ENCODE measurements at regions not wholly inside any gene's neighbourhood (a gene's known extent, or its start where the extent isn't known, plus 50 kb on each side); places are given as distances from the start of the nearest gene placed in this dataset.

- in situ Hi-C loops (cut with MboI; ENCODE audit: low pct_unique_long_range_greater_than_20kb, low sequenced_read_pairs, unreplicated experiment): no loop called here
- DNase-seq (ENCODE audit: low spot score): no peak
- no peak for TF ChIP-seq CTCF (IDR thresholded peaks at IDR 0.05; ENCODE audit: extremely low read depth, insufficient read depth, missing control alignments)
These were observed 108.8 kb downstream of the CPZ start for GRCh38 chr4:8701126-8702019.

GRCh38 chr4:8700531-8700930 is 108.0 kb downstream of the CPZ start:
- in situ Hi-C loops (cut with MboI; ENCODE audit: low pct_unique_long_range_greater_than_20kb, low sequenced_read_pairs, unreplicated experiment): no loop called here
- DNase-seq (ENCODE audit: low spot score): no peak
- TF ChIP-seq CTCF (IDR thresholded peaks at IDR 0.05; ENCODE audit: extremely low read depth, insufficient read depth, missing control alignments): no peak

- in situ Hi-C loops (cut with MboI; ENCODE audit: low pct_unique_long_range_greater_than_20kb, low sequenced_read_pairs, unreplicated experiment): no loop called here
- no peak for DNase-seq (ENCODE audit: low spot score)
- no peak for TF ChIP-seq CTCF (IDR thresholded peaks at IDR 0.05; ENCODE audit: extremely low read depth, insufficient read depth, missing control alignments)
These were observed 107.0 kb downstream of the CPZ start for GRCh38 chr4:8699479-8700145.

GRCh38 chr4:8699063-8699385 is 106.5 kb downstream of the CPZ start:
- TF ChIP-seq CTCF (IDR thresholded peaks at IDR 0.05; ENCODE audit: extremely low read depth, insufficient read depth, missing control alignments): no peak
- no peak for DNase-seq (ENCODE audit: low spot score)
- in situ Hi-C loops (cut with MboI; ENCODE audit: low pct_unique_long_range_greater_than_20kb, low sequenced_read_pairs, unreplicated experiment): no loop called here

- DNase-seq (ENCODE audit: low spot score): no peak
- in situ Hi-C loops (cut with MboI; ENCODE audit: low pct_unique_long_range_greater_than_20kb, low sequenced_read_pairs, unreplicated experiment): no loop called here
- TF ChIP-seq CTCF (IDR thresholded peaks at IDR 0.05; ENCODE audit: extremely low read depth, insufficient read depth, missing control alignments): no peak
These were observed 105.9 kb downstream of the CPZ start for GRCh38 chr4:8698341-8699062.

- no peak for TF ChIP-seq CTCF (IDR thresholded peaks at IDR 0.05; ENCODE audit: extremely low read depth, insufficient read depth, missing control alignments)
- in situ Hi-C loops (cut with MboI; ENCODE audit: low pct_unique_long_range_greater_than_20kb, low sequenced_read_pairs, unreplicated experiment): no loop called here
- DNase-seq (ENCODE audit: low spot score): no peak
These were observed 105.3 kb downstream of the CPZ start for GRCh38 chr4:8697826-8698225.

All from GM13977 (cell line).